HG03442 (cell line): ENCODE measurements at regions not wholly inside any gene's neighbourhood (a gene's known extent, or its start where the extent isn't known, plus 50 kb on each side); places are given as distances from the start of the nearest gene placed in this dataset.

Source experiments
- ATAC-seq: cut with Tn5 transposase; IDR thresholded peaks from one replicate; pipeline ENCODE4 v1.9.1; 2021; ENCODE audit warnings: mild to moderate bottlenecking, moderate library complexity; ENCODE audit not compliant: unreplicated experiment

GRCh38 chr15:85305050-85305449, 75.4 kb upstream of the AKAP13 start:
- no peak for ATAC-seq

- no peak for ATAC-seq
Observed at GRCh38 chr15:85306946-85307686, 73.3 kb upstream of the AKAP13 start.

- no peak for ATAC-seq
Observed at GRCh38 chr15:85307687-85308045, 72.7 kb upstream of the AKAP13 start.

GRCh38 chr15:85311647-85312046, 68.8 kb upstream of the AKAP13 start:
- ATAC-seq, result no peak

GRCh38 chr15:85312486-85312885, 67.9 kb upstream of the AKAP13 start:
- ATAC-seq, result peak; percentile 91

- ATAC-seq, result peak; percentile 11
Observed at GRCh38 chr15:85312929-85313331, 67.5 kb upstream of the AKAP13 start.

- ATAC-seq, result no peak
Observed at GRCh38 chr15:85313339-85313738, 67.1 kb upstream of the AKAP13 start.

- no peak for ATAC-seq
Observed at GRCh38 chr15:85314146-85314545, 66.3 kb upstream of the AKAP13 start.

- no peak for ATAC-seq
Observed at GRCh38 chr15:85314633-85315032, 65.8 kb upstream of the AKAP13 start.

- ATAC-seq, result no peak
Observed at GRCh38 chr15:85316244-85316934, 64.0 kb upstream of the AKAP13 start.

- ATAC-seq, result peak; percentile 89
Observed at GRCh38 chr15:85318048-85318731, 62.2 kb upstream of the AKAP13 start.

GRCh38 chr15:85318732-85319076, 61.7 kb upstream of the AKAP13 start:
- ATAC-seq, result no peak

- ATAC-seq, result no peak
Observed at GRCh38 chr15:85324202-85324601, 56.2 kb upstream of the AKAP13 start.

GRCh38 chr15:85325834-85326233, 54.6 kb upstream of the AKAP13 start:
- ATAC-seq, result no peak

GRCh38 chr15:85326291-85326690, 54.1 kb upstream of the AKAP13 start:
- no peak for ATAC-seq

- ATAC-seq, result no peak
Observed at GRCh38 chr15:85327820-85328219, 52.6 kb upstream of the AKAP13 start.

- ATAC-seq, result peak; percentile 52
Observed at GRCh38 chr15:85329561-85330422, 50.6 kb upstream of the AKAP13 start.
